ENCODE measurements at regions not wholly inside any gene's neighbourhood (a gene's known extent, or its start where the extent isn't known, plus 50 kb on each side); places are given as distances from the start of the nearest gene placed in this dataset.

- DNase-seq (ENCODE audit: low spot score) (no peak), FAIRE-seq (no peak)
Observed at GRCh38 chr5:143501310-143502044, 98.0 kb upstream of the NR3C1 start.

DNA sequence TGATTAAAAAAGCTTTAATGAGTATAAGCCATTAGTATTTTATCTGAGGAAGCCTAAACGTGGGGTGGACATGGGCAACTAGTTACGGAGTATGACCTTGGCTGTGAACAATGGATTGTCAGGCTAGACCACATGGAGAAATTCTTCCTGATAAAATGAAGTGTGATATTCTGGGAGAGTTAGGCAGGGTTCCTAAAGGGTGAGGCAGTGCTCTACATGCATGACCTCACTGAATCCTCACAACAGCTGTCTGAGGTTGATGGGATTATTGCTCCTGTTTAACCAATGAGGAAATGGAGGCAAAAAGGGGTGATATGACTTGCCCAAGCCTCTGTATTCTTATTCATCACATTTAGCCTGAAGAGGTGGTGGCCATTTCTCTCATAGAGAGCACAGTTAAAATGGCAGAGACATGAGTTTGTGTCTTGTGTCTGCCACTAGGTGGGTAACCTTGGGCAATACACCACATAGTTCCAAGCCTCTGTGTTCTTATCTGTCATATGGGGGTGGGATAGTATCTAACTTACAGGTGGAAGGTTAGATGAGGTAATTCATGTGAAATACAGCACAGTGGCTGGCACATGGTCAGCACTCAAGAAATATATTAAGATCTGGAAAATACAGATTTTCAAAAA lies 96.1 kb upstream of the NR3C1 start:
- FAIRE-seq (no peak), DNase-seq (ENCODE audit: low spot score) (no peak)

DNA sequence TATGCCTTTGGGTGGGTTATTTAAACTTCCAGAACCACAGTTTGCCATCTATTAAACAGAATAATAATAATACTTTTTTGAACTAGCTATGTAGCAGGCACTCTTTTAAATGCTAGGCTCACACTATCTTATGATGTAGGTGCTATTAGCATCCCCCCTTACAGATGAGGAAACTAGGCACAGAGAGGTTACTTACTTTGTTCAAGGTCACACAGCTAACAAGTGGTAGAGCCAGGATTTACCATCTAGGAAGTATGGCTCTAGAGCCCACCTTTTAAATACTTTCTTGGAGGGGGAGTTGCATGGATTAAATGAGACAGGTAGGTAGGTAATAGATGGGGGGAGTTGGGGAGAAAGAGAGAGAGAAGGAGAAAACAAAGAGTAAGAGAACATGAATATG lies 95.3 kb upstream of the NR3C1 start:
- FAIRE-seq (no peak), DNase-seq (ENCODE audit: low spot score) (no peak)

DNA sequence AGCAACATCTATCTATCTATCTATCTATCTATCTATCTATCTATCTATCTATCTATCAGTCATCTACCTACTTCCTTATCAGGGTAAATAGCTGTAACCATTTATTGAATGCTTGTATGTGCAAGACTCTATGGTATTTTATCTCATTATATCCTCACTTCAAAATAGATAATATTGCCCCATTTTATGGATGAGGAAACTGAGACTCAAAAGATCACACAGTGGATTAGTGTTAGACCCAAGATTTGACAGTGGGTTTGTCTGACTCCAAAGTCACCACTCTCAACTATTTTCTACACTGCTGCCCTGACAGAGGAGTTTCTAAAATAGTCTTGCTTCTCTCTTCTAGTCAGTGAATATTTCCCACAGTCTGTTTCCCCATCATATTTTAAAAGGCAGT lies 94.3 kb upstream of the NR3C1 start:
- FAIRE-seq = no peak
- DNase-seq (ENCODE audit: low spot score) = no peak

DNA sequence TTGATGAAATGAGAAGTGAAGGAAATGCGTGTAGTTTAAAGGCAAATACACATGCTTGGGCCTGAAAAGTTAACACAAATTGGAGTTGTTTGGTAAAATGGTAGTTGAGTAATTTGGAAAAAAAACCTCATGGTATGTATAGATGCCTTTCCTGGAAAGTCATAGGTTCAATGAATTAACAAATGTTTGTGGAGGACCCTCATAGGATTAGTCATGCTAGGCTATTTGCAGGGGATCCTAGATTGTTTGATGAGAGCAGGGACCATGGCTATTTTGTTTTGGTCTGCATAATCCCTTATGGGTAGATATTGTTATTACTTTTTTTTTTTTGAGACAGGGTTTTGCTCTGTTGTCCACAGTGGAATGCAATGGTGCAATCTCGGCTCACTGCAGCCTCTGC lies 93.5 kb upstream of the NR3C1 start:
- DNase-seq (ENCODE audit: low spot score) (no peak), FAIRE-seq (no peak)

- FAIRE-seq = no peak
Observed at GRCh38 chr5:143495821-143496275, 92.4 kb upstream of the NR3C1 start.

DNA sequence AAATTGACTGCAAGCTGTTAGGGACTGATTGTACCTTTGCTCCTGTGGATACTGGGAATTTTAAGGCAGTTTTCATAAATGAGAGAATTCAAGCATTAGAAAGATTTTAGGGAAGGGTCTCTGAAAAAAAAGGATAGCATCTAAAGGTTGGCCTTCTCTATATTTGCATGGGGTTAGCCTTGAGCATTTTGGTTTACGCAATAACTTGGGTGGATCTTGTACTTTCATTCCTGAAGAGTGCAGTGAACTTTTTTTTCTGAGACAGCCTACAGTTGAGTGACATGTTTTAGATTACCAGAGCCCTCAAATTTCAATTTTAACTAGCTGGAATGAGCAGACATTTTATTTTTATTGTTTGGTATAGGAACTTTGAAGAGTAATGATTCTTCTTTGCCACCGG lies 91.6 kb upstream of the NR3C1 start:
- FAIRE-seq = no peak
- DNase-seq (ENCODE audit: low spot score) = no peak

More at GRCh38 chr5:143495821-143496275, 92.4 kb upstream of the NR3C1 start:
- DNase-seq (ENCODE audit: low spot score) = no peak

DNA sequence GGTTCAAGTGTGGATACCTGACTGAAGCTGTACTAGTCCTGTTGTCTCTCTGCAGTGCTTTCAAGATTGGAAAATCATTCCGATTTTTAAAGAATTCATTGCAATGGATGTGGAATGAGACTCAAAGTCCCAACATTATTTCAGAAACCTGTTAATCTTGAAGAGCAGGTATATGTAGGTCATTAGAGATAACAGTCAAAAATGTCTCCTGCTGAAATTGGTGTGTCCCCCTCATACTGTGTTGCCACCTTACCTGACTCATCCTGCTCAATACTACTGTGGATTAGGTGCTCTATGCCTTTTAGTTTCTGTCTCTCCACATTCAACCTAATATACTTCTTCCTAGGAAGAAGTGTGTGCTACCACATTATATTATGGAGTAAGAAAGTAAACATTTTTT lies 91.1 kb upstream of the NR3C1 start:
- no peak for FAIRE-seq
- no peak for DNase-seq (ENCODE audit: low spot score)

DNA sequence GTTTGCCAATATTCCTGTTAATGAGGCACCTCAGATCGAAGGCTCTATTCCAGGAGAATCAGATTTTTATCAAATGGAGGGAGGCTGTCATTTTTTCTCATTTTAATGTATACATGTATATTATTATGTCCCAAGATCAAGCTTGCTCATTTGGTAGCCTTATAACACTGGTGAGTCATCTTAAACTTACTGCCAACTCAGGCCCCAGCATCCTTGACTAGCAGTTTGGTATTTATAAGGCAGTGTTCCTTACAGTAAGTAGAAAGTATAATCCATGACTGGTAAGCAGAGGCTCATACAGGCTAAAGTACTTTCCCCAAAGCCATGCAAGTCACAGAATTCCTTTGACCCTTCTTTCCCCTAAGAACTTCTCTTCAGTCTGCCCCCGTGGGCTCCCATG lies 90.7 kb upstream of the NR3C1 start:
- no peak for DNase-seq (ENCODE audit: low spot score)
- no peak for FAIRE-seq

DNA sequence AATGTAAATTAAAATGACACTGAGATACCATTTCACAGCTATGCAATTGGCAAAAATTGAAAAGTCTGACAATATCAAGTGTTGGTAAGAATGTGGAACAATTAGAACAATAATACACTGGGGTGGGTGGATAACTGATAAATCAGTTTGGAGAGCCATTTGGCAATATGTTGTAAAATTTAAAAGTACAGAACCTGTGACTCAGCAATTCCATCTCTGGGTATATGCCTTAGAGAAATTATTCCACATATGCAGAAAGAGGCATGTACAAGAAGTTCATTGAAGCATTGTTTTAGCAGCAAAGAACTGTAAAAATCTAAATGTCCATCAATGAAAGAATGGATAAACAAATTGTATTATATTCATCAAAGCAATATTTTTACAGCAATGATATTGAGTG lies 89.3 kb upstream of the NR3C1 start:
- DNase-seq (ENCODE audit: low spot score) = no peak
- no peak for FAIRE-seq

DNA sequence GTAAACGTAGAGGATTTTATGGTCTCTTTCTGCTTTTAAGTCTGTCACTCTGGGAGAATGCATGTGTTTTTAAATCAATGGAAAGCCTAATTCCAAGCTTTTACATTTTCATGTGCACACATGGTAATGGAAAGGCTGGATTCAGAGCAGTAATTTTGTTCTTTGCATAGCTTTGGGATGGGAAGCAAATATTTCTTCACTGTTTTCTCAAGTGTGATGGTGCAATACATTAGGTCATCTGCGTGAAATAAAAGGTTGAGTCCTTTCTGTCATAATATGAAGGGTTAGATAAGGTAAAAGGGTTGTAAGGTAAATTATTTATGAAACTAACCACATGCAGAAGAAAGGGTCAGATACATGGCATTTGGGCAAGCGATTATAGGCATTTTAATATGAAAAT lies 88.2 kb upstream of the NR3C1 start:
- no peak for FAIRE-seq
- DNase-seq (ENCODE audit: low spot score) = no peak

- FAIRE-seq = no peak
- DNase-seq (ENCODE audit: low spot score) = no peak
Observed at GRCh38 chr5:143488381-143488780, 84.9 kb upstream of the NR3C1 start.

DNA sequence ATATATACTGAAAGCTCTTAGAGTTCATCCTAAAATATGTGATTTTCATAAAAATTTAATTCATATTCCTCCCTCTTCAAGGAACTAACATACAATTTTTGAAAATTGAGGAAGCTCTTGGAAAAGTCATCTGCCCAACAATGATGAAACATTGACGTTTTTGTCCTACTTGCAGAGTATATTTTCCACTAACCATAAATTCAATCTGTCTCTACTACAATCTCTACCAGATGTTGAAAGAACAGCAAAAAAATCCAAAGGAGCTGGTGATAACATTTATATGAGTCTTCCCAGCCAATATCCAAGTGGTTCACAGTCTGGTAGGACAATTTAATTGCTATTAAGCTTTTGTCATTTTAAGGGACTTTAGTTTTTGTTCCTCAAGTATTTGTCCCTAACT lies 81.1 kb upstream of the NR3C1 start:
- no peak for DNase-seq (ENCODE audit: low spot score)
- FAIRE-seq = no peak

DNA sequence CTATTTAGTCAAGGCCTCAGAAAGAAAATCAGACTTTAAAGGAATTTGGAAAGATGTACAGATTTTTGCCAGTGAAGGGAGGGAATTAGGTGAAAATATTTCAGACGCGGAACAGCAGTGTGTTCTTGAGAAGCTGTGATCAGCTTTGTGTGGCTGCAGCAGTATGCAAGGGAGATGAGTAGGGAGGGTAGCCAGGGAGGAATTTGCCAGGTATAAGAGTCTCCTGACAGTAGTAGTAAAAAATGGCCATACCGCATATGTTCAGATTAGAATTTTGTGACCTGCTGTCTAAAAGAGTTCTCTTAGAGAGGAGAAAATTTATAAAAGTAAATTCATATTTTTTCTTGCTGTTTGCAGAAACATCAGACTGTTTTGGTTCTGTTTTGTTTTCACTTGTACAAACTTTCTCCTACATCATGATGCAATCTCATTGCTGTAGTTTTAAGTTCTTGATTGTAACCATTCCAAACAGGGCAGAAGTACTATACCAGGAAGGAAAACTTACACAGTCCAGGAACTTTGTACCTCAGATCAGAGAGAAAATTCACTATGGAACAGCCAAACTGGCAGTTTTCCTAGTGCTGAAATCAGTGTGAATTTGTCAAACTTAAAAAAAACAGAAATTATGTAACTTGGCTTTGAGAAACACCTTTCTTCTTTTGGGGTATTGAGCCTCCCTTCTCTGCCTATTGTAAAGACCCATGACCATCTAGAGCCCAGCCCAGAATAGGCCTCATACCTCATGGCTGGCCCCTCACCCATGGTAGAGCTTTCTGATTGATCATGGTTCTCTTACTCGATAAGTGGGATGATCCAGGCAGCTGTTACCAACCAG lies 78.4 kb upstream of the NR3C1 start:
- no peak for DNase-seq (ENCODE audit: low spot score)
- FAIRE-seq = no peak

- DNase-seq (ENCODE audit: low spot score) (no peak), FAIRE-seq (no peak)
Observed at GRCh38 chr5:143480001-143480400, 76.5 kb upstream of the NR3C1 start.

GRCh38 chr5:143479394-143479793 lies 75.9 kb upstream of the NR3C1 start:
- DNase-seq (ENCODE audit: low spot score) (no peak), FAIRE-seq (no peak)

- FAIRE-seq (no peak), DNase-seq (ENCODE audit: low spot score) (no peak)
Observed at GRCh38 chr5:143476601-143477211, 73.2 kb upstream of the NR3C1 start.

- DNase-seq (ENCODE audit: low spot score) = no peak
- FAIRE-seq = no peak
Observed at GRCh38 chr5:143474616-143475015, 71.1 kb upstream of the NR3C1 start.

DNA sequence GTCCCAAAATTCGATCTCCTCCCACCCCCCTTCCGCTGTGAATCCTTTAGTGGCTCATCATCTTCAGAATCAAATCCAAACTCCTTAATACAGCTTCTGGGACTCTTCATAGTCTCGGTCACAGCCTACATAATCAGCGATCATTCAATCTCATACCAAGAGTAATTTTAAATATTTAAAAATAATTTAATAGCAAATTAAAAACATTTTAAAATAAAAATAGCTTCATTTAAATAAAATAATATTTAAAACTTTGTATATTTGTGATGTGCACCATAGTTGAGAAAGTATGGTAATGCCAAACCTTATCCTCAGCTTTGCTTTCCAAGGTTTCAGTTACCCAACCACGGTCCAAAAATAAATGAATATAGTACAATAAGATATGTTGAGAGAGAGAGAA lies 70.0 kb upstream of the NR3C1 start:
- DNase-seq (ENCODE audit: low spot score) = no peak
- FAIRE-seq = no peak

GRCh38 chr5:143472576-143472975 lies 69.1 kb upstream of the NR3C1 start:
- FAIRE-seq (no peak), DNase-seq (ENCODE audit: low spot score) (no peak)

- FAIRE-seq (no peak), DNase-seq (ENCODE audit: low spot score) (no peak)
Observed at GRCh38 chr5:143471666-143472464, 68.4 kb upstream of the NR3C1 start.
